Activated CD8-positive, alpha-beta T cell treated with anti-CD3 and anti-CD28 coated beads for 36 hours (primary cell): ENCODE measurements at regions not wholly inside any gene's neighbourhood (a gene's known extent, or its start where the extent isn't known, plus 50 kb on each side); places are given as distances from the start of the nearest gene placed in this dataset.

ENCODE experiments used
- ATAC-seq: fragments of 200-7000 bp; cut with Tn5 transposase; one replicate; pipeline ENCODE4 v1.10.0; 2021; ENCODE audit warnings: mild to moderate bottlenecking, moderate library complexity
- CTCF ChIA-PET: fragments of 350-600 bp; sonication (Branson Sonifier 250); formaldehyde crosslinking; loops from one replicate; lab custom pipeline; 2021; ENCODE audit warnings: antibody characterized with exemption; lab: Charles Lee
- POLR2A ChIA-PET: fragments of 350-600 bp; sonication (Branson Sonifier 250); formaldehyde crosslinking; loops from one replicate; lab custom pipeline; 2021; ENCODE audit warnings: antibody characterized with exemption; lab: Charles Lee
- DNase-seq: peaks from one replicate; pipeline ENCODE4 v3.0.0-alpha.2; 2020
- H3K27ac Mint-ChIP-seq: one replicate; pipeline ENCODE4 v1.8.0; 2021; ENCODE audit warnings: mild to moderate bottlenecking, mixed read lengths
- H3K27me3 Mint-ChIP-seq: one replicate; pipeline ENCODE4 v1.8.0; 2021; ENCODE audit warnings: mixed read lengths
- H3K36me3 Mint-ChIP-seq: one replicate; pipeline ENCODE4 v1.8.0; 2021; ENCODE audit warnings: low read depth, mixed read lengths
- H3K4me1 Mint-ChIP-seq: one replicate; pipeline ENCODE4 v1.8.0; 2021; ENCODE audit warnings: low read depth, mixed read lengths
- H3K4me3 Mint-ChIP-seq: one replicate; pipeline ENCODE4 v1.8.0; 2021; ENCODE audit warnings: mild to moderate bottlenecking, moderate library complexity, mixed read lengths
- H3K9me3 Mint-ChIP-seq: one replicate; pipeline ENCODE4 v1.8.0; 2021; ENCODE audit warnings: mixed read lengths
- CTCF ChIP-seq: fragments of 200-600 bp; IDR thresholded peaks from one replicate; pipeline ENCODE4 v1.8.0; 2022; ENCODE audit warnings: antibody characterized with exemption, mild to moderate bottlenecking
- intact Hi-C: fragments of 100-400 bp; cut with micrococcal nuclease; formaldehyde crosslinking; loops from one replicate; pipeline ENCODE4 v1.10.0; 2022

GRCh38 chr3:94303897-94304296 is 241.0 kb downstream of the NSUN3 start:
- ATAC-seq (no peak), DNase-seq (no peak)
- intact Hi-C loops: no loop called here
- CTCF ChIA-PET: interaction anchor here (0.6 to 1.3 kb wide), 2 partner anchors 13 to 54 kb away, joined by 3 to 5 read pairs; no protein-coding TSS in a partner anchor
- Mint-ChIP-seq H3K27ac (no peak overlapping the region), H3K4me3 (no peak overlapping the region), H3K9me3 (no peaks in the 10 kb centered on the region), H3K4me1 (no peaks in the 10 kb centered on the region), H3K36me3 (no peaks in the 10 kb centered on the region), H3K27me3 (no peaks in the 10 kb centered on the region)
- POLR2A ChIA-PET: interaction anchor here (0.9 kb wide), 1 partner anchor 13 kb away, joined by 3 read pairs; no protein-coding TSS in a partner anchor
- no peak for TF ChIP-seq CTCF

- POLR2A ChIA-PET: no interaction called here
- no peak for TF ChIP-seq CTCF
- Mint-ChIP-seq H3K36me3 (no peaks in the 10 kb centered on the region), H3K27me3 (no peaks in the 10 kb centered on the region), H3K9me3 (no peaks in the 10 kb centered on the region), H3K27ac (no peak overlapping the region), H3K4me1 (no peaks in the 10 kb centered on the region), H3K4me3 (no peak overlapping the region)
- ATAC-seq: no peak
- CTCF ChIA-PET: interaction anchor here (1.3 kb wide), 1 partner anchor 55 kb away, joined by 5 read pairs; no protein-coding TSS in a partner anchor
- intact Hi-C loops: no loop called here
- DNase-seq: no peak
Measured at GRCh38 chr3:94304954-94305353, 242.1 kb downstream of the NSUN3 start.

- POLR2A ChIA-PET: no interaction called here
- intact Hi-C loops: no loop called here
- TF ChIP-seq CTCF: no peak
- Mint-ChIP-seq H3K27me3 (no peaks in the 10 kb centered on the region), H3K27ac (no peak overlapping the region), H3K4me3 (no peak overlapping the region), H3K9me3 (no peaks in the 10 kb centered on the region), H3K4me1 (no peaks in the 10 kb centered on the region), H3K36me3 (no peaks in the 10 kb centered on the region)
- DNase-seq: no peak
- CTCF ChIA-PET: no interaction called here
- ATAC-seq: no peak
Measured at GRCh38 chr3:94305835-94306611, 243.2 kb downstream of the NSUN3 start.

- H3K4me3 Mint-ChIP-seq: no peak overlapping the region
- DNase-seq: no peak
Measured at GRCh38 chr3:94307588-94307987, 244.7 kb downstream of the NSUN3 start.

More at GRCh38 chr3:94307588-94307987, 244.7 kb downstream of the NSUN3 start:
- POLR2A ChIA-PET: no interaction called here
- no peaks in the 10 kb centered on the region for H3K9me3 Mint-ChIP-seq
- intact Hi-C loops: no loop called here
- no peak for TF ChIP-seq CTCF
- no peaks in the 10 kb centered on the region for H3K36me3 Mint-ChIP-seq
- H3K27ac Mint-ChIP-seq: no peak overlapping the region
- CTCF ChIA-PET: no interaction called here
- no peaks in the 10 kb centered on the region for H3K4me1 Mint-ChIP-seq
- no peaks in the 10 kb centered on the region for H3K27me3 Mint-ChIP-seq
- ATAC-seq: no peak
